HEK293T (cell line): ENCODE measurements at regions not wholly inside any gene's neighbourhood (a gene's known extent, or its start where the extent isn't known, plus 50 kb on each side); places are given as distances from the start of the nearest gene placed in this dataset.
"Not testable (repeated sequence)": the region's sequence is repeated elsewhere in the genome, so short reads cannot be mapped to it uniquely, and the experiment has no call there.

Source experiments
- CTCF ChIA-PET: fragments of 350-600 bp; formaldehyde crosslinking; extraction: SDS; loops from one replicate; lab custom pipeline; 2021; ENCODE audit warnings: antibody characterized with exemption, inconsistent platforms; lab: Yijun Ruan, JAX
- POLR2A ChIA-PET: fragments of 350-600 bp; formaldehyde crosslinking; extraction: SDS; loops from one replicate; lab custom pipeline; 2020; ENCODE audit warnings: antibody characterized with exemption, inconsistent platforms; lab: Yijun Ruan, JAX
- DNase-seq: peaks from one replicate; pipeline ENCODE4 v3.0.0; 2012; ENCODE audit warnings: mixed read lengths; ENCODE audit errors: extremely low spot score
- ARNT ChIP-seq: fragments of 450-650 bp; IDR thresholded peaks from 2 replicates; pipeline ENCODE4 v1.6.1; 2017; ENCODE audit warnings: mild to moderate bottlenecking
- BHLHE40 ChIP-seq: fragments of 450-650 bp; IDR thresholded peaks from 2 replicates; pipeline ENCODE4 v1.6.1; 2016; ENCODE audit warnings: mild to moderate bottlenecking, moderate library complexity, borderline replicate concordance
- CTBP1 ChIP-seq: fragments of 450-650 bp; IDR thresholded peaks from 2 replicates; pipeline ENCODE4 v1.6.1; 2016; ENCODE audit warnings: borderline replicate concordance
- ELF4 ChIP-seq: fragments of 450-650 bp; IDR thresholded peaks from 2 replicates; pipeline ENCODE4 v1.6.1; 2017; ENCODE audit warnings: antibody characterized with exemption
- FOXA1 ChIP-seq: fragments of 450-650 bp; IDR thresholded peaks from 2 replicates; pipeline ENCODE4 v1.6.1; 2016; ENCODE audit warnings: mild to moderate bottlenecking
- FOXK2 ChIP-seq: fragments of 450-650 bp; IDR thresholded peaks from 2 replicates; pipeline ENCODE4 v1.6.1; 2016; ENCODE audit warnings: mild to moderate bottlenecking
- FOXM1 ChIP-seq: fragments of 450-650 bp; IDR thresholded peaks from 2 replicates; pipeline ENCODE4 v1.6.1; 2017; ENCODE audit warnings: mild to moderate bottlenecking, borderline replicate concordance
- HDGF ChIP-seq: fragments of 450-650 bp; IDR thresholded peaks from 2 replicates; pipeline ENCODE4 v1.6.1; 2017; ENCODE audit warnings: antibody characterized with exemption, borderline replicate concordance
- L3MBTL2 ChIP-seq: fragments of 450-650 bp; conservative IDR thresholded peaks from 2 replicates; pipeline ENCODE4 v1.6.1; 2016; ENCODE audit warnings: mild to moderate bottlenecking
- LEF1 ChIP-seq: fragments of 450-650 bp; IDR thresholded peaks from 2 replicates; pipeline ENCODE4 v1.6.1; 2017; ENCODE audit warnings: mild to moderate bottlenecking, borderline replicate concordance
- NFRKB ChIP-seq: fragments of 450-650 bp; IDR thresholded peaks from 2 replicates; pipeline ENCODE4 v1.6.1; 2016; ENCODE audit warnings: mild to moderate bottlenecking, moderate library complexity
- SP1 ChIP-seq: fragments of 450-650 bp; IDR thresholded peaks from 2 replicates; pipeline ENCODE4 v1.6.1; 2017
- SUZ12 ChIP-seq: fragments of 450-650 bp; IDR thresholded peaks from 2 replicates; pipeline ENCODE4 v1.6.1; 2016; ENCODE audit warnings: mild to moderate bottlenecking
- TARDBP ChIP-seq: fragments of 450-650 bp; IDR thresholded peaks from 2 replicates; pipeline ENCODE4 v1.6.1; 2016
- ZNF384 ChIP-seq: fragments of 450-650 bp; IDR thresholded peaks from 2 replicates; pipeline ENCODE4 v1.6.1; 2016
- TF ChIP-seq, protein P1 (sequence below): fragments of 450-650 bp; IDR thresholded peaks from 2 replicates; pipeline ENCODE4 v1.6.1; 2016

DNA sequence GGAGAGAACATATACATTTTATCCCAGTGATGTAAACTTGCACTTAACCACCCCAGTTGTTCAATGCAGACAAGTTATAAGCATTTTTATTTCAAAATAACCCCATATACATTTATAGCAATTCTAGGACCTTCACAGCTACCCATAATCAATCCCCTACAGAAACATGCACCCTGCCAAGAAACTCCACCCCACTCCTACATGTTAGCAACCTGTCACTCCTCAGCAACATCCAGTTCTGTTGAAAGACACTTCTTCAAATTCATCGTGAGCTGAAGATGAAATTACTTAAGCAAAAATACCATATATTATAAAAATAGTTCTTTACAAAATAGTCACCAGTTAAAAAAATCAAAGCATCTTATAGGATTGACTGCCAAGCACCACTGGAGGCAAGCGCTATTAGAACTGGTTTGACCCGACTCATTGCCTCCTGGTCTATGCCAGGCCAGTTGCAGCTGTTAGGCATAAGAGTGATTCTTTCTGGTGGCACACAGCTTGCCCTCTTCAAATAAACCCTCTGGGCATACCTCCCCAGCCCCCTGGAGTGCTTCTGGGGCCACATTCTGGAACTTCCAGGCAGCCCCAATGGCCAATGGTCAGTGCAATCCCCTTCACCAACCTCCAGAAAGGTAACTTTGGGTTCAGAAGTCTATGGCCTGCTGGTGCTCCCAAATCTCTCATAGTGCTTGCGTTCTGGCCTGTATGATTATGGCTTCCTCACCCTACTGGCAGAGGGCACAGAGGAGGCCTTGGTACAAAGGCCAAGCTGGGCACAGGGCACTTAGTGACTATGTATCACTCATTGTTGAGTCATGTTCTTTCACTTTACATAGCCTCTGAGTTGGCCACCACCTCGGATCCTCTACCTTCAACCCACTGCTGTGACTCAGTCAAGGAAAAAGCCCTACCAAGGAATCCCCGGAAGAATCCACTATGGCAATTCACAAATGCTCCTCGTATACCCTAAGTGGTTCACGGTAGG, 72.2 kb upstream of the RALGPS2 start:
- CTCF ChIA-PET, result no interaction called here
- no peak for TF ChIP-seq FOXM1
- no peak for TF ChIP-seq L3MBTL2
- no peak for TF ChIP-seq BHLHE40
- no peak for TF ChIP-seq NFRKB
- no peak for TF ChIP-seq LEF1
- no peak for TF ChIP-seq ELF4
- no peak for TF ChIP-seq HDGF
- TF ChIP-seq CTBP1, result no peak
- TF ChIP-seq FOXA1, result no peak
- TF ChIP-seq ZNF384, result no peak
- TF ChIP-seq, protein P1, sequence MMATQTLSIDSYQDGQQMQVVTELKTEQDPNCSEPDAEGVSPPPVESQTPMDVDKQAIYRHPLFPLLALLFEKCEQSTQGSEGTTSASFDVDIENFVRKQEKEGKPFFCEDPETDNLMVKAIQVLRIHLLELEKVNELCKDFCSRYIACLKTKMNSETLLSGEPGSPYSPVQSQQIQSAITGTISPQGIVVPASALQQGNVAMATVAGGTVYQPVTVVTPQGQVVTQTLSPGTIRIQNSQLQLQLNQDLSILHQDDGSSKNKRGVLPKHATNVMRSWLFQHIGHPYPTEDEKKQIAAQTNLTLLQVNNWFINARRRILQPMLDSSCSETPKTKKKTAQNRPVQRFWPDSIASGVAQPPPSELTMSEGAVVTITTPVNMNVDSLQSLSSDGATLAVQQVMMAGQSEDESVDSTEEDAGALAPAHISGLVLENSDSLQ, result no peak
- TF ChIP-seq TARDBP, result no peak
- TF ChIP-seq ARNT, result no peak
- TF ChIP-seq SUZ12, result no peak
- no peak for DNase-seq
- POLR2A ChIA-PET, result no interaction called here

DNA sequence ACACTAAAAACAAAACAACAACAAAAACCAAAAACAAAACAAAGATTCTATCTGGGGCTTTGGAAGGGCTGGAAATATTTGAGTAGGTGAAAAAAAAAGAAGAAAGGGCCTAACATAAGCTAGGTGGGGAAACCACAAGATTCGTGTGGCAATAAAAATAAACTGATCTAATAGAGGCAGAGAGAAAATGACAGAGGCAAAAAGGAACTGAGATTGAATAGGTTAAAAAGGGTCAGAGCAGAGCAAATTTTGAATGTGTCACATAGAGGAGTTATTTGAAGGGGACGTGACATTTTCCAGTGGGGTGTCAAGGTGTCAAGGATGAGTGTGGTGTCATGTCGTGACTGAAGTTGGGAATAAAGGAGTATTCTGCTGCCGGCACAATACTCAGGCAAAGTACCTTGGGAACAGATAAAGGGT, 65.2 kb upstream of the RALGPS2 start:
- POLR2A ChIA-PET, result no interaction called here
- TF ChIP-seq LEF1 (no peak), FOXA1 (no peak), FOXK2 (no peak), L3MBTL2 (no peak), HDGF (no peak), ARNT (no peak), BHLHE40 (no peak), SP1 (no peak), ZNF384 (no peak), CTBP1 (no peak), ELF4 (no peak), NFRKB (no peak), SUZ12 (no peak)
- TF ChIP-seq, protein P1, result no peak
- no peak for DNase-seq
- CTCF ChIA-PET, result no interaction called here

DNA sequence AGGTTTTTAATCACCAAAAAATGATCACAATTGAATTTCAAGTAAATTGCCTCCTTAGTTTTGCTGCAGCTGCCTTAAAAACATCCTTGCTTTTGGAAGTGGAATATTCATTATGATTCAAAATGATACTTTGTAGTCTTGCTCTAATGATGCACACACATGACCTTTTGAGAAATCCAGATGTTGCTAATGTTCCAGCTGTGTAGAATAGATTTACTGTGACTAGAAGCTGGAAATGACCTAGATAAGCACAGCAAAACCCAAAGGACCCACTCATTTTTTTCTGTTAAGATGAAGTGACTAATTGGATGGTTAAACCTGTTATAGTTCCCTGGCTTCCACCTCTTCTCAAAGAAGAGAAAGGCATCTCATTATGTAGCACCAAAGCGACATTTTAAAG, 64.6 kb upstream of the RALGPS2 start:
- ChIA-PET CTCF (no interaction called here), POLR2A (no interaction called here)
- no peak for DNase-seq
- TF ChIP-seq ZNF384 (no peak), HDGF (no peak), SP1 (no peak), BHLHE40 (no peak), L3MBTL2 (no peak), LEF1 (no peak), FOXM1 (no peak), FOXK2 (no peak), ELF4 (no peak), FOXA1 (no peak), ARNT (no peak), CTBP1 (no peak), TARDBP (no peak), SUZ12 (no peak), NFRKB (no peak)
- TF ChIP-seq, protein P1, result no peak

DNA sequence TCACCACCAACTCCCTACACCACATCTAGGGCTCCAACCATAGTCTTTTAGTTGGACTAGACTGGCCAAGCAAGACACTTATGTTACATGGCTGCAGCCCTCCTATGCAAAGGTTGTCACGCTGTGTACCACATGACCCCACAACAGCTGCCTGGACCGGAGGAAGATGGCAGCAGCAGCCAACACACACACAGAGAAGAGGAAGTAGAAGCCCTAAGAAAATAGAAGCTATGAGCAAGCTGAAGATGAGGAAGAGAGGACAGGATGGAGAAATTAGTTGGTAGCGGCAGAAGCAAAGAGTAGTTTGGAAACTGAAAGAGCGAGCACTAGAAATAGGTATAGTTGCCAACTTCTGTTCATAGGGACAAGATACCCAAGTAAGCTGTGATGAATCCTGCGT, 60.8 kb upstream of the RALGPS2 start:
- DNase-seq, result no peak
- no peak for TF ChIP-seq ARNT
- no peak for TF ChIP-seq FOXM1
- no peak for TF ChIP-seq LEF1
- TF ChIP-seq BHLHE40, result no peak
- TF ChIP-seq TARDBP, result no peak
- TF ChIP-seq L3MBTL2, result no peak
- TF ChIP-seq FOXA1, result no peak
- no peak for TF ChIP-seq FOXK2
- no peak for TF ChIP-seq SP1
- no peak for TF ChIP-seq HDGF
- no peak for TF ChIP-seq ZNF384
- ChIA-PET CTCF (no interaction called here), POLR2A (no interaction called here)

DNA sequence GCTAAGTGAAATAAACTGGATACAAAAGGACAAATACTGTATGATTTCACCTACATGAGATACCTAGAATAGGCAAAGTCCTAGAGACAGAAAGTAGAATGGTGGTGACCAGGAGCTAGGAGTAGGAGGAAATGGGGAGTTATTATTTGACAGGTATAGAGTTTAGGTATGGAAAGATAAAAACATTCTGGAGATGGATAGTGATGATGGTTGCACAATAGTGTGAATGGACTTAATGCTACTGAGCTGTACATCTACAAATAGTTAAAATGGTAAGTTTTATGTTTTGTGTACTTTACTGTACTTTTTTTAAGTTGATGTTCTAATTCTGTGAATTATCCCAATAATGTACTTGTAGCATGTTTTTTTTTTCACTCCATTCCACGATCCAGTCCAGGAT, 59.5 kb upstream of the RALGPS2 start:
- TF ChIP-seq NFRKB, result no peak
- TF ChIP-seq ZNF384, result no peak
- no peak for TF ChIP-seq TARDBP
- TF ChIP-seq, protein P1, result no peak
- no peak for TF ChIP-seq HDGF
- TF ChIP-seq FOXM1, result no peak
- no peak for TF ChIP-seq ARNT
- no peak for TF ChIP-seq CTBP1
- TF ChIP-seq ELF4, result no peak
- TF ChIP-seq FOXA1, result no peak
- no peak for TF ChIP-seq BHLHE40
- no peak for TF ChIP-seq SP1
- no peak for TF ChIP-seq LEF1
- no peak for TF ChIP-seq SUZ12
- no peak for TF ChIP-seq FOXK2
- TF ChIP-seq L3MBTL2, result no peak
- CTCF ChIA-PET, result no interaction called here
- no peak for DNase-seq
- POLR2A ChIA-PET, result no interaction called here

DNA sequence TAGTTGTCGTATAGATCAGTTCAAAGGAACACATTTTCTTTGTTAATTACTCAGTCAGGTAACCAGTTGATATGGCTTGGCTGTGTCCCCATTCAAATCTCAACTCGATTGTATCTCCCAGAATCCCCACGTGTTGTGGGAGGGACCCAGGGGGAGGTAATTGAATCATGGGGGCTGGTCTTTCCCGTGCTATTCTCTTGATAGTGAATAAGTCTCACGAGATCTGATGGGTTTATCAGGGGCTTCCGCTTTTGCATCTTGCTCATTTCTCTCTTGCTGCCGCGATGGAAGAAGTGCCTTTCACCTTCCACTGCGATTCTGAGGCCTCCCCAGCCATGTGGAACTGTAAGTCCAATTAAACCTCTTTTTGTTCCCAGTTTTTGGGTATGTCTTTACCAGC, 58.2 kb upstream of the RALGPS2 start:
- DNase-seq, POLR2A ChIA-PET, CTCF ChIA-PET: not testable (repeated sequence)
